ENCODE measurements at regions not wholly inside any gene's neighbourhood (a gene's known extent, or its start where the extent isn't known, plus 50 kb on each side); places are given as distances from the start of the nearest gene placed in this dataset.
A peak's percentile ranks its signal among the peaks of the same experiment; 100 is the strongest.

DNA sequence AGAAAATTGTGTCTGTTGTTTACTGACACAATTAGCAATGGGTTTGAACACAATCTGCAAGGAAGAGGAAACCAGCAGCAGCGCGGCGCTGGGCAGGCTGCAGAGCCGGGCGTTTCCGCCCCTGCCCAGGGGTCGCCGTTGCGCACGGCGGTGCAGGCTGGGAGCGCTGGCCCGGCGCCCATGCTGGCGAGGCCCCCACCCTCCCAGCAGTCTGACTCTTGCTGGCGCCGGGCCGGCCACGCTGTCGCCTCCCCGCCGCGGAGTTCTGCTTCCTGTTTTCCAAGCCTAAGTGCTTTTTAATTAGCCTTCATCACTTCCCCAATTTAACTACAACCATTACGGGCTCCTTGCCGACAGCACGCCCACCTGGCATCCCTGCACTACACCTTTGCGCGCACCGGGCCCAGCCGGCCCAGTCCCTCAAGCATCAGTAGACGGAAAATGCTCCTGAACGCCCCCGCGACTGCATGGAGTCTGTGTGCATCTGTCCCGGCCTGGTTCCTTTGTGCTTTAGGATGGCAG lies 212.1 kb downstream of the GXYLT1 start:
- DNase-seq (ENCODE audit: low spot score): peak; percentile 23

DNA sequence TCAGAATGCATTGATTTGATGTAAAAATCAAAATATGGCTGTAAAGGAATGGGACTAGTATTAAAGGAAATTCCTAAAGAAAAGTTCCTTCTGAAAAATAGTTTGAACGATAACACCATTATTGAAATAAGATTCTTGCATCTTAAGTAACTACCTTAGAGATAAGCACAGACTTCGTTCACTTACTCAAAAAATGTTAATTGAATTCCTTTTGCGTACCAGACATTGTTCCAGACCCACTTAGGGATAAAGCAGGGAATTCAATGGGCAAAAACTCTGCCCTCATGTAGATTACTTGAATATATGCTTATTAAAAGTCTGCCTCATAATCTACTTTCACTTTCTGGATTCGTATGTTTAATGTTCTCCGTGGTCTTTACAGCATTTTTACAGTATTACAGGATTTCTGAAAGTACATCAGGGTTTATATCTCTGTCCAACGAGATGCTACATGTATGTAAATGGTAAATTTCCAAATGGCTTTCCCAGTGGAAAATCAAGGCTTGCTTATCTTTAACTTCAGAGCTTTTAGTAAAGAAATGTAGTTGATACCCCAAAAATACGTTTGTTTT lies 213.7 kb downstream of the GXYLT1 start:
- peak; percentile 9 for DNase-seq (ENCODE audit: low spot score)

DNA sequence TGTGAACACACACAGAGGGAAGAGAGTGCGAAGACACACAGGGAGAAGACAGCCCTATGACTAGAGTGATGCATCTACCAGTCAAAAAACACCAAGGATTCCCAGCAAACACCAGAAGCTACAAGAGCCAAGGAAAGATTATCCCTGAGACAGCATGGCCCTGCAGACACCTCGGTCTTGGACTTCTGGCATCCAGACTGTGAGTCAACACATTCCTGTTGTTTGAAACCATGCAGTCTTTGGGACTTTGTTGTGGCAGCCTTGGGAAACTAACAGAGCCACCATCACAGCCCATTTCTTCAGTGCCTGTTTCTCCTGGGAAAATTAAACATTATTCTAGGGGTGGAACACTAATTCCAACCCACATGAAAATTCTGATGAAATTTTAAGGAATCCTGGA lies 220.6 kb downstream of the GXYLT1 start:
- DNase-seq (ENCODE audit: low spot score): no peak

DNA sequence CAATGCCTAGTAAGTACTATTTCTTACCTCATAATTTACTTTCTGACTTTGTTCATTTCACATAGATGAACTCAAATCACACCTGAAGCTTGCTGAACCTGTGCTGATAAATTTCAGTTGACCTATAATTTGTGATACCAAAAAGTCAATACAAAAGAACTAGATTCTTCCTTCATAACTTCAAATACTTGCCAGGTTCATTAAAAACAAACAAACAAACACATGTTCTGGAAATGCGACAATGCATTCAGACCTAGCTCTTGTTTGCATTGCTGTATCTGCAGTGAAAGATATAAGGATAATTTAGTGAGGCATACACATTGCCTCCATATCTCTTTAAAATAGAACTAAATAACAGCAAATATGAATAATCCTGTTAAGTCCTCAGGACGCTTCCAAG lies 221.3 kb downstream of the GXYLT1 start:
- no peak for DNase-seq (ENCODE audit: low spot score)

DNA sequence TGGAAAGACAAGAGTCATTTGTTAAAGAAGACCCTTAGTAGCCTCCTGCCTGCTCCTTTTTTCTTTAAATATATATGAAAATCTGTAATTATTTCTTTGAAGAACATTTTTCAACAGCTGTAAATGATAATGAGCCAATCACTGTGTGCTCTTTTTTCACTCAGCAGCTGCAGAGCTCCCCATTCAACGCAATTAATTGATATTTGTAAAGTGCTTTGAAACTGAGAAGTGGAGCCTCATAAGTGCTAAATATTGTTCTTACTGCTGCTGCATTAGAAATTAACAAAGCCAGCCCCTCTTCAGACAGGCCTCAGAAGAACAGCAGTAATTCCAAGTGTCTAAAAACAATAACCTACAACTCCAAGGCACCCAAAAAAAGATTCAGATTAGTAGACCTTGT lies 224.3 kb downstream of the GXYLT1 start:
- no peak for DNase-seq (ENCODE audit: low spot score)

DNA sequence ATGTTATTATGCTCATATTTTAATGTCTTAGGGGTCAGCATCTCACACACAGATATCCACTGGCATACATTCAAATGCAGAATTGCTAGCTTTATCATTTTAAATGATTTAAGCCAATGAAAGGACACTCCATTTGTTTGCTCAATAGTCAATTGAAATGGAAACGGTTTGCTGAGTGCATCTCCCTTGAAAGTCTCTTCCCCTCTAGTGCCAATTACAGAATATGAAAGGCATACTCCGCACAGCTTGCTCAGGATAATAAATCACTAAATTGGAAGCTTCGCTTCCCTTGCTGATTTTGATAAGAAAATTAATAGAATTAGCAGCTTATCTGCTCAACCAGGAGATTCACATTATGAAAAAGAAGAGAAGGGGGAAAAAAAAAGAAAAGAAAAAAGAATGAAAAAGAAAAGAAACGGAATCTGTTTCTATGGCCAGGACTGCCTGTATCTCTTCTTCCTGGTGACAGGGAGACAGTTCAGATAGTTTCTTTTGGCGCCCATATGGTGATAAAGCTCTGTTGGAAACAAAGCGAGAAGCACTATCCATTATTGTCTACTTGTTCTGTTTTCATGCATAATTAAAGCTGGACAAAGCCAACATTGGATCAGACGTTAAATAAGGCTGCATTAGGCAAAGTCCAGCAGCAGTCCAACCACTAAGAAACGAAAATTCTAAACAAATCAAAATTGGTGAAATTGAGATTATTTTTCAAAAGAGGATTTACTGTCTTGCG lies 225.0 kb downstream of the GXYLT1 start:
- DNase-seq (ENCODE audit: low spot score): no peak

DNA sequence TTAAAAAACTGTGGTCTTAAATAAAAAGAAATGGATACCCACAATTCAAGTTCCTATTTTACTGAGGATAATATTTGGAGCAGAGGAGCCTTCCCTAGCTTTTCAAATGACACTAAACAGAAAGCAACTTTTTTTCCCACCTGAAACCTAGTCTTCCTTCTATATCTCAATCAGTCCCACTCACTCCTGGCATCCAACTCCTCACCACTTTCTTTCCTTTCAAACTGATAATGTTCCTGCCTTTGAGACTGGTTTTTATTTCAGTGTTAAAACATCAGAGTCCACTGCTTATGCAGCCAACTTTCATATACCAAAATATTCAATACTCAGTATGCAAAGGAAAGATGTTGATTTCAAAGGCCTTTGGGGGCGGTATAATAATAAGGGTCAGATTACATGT lies 225.6 kb downstream of the GXYLT1 start:
- DNase-seq (ENCODE audit: low spot score): no peak

DNA sequence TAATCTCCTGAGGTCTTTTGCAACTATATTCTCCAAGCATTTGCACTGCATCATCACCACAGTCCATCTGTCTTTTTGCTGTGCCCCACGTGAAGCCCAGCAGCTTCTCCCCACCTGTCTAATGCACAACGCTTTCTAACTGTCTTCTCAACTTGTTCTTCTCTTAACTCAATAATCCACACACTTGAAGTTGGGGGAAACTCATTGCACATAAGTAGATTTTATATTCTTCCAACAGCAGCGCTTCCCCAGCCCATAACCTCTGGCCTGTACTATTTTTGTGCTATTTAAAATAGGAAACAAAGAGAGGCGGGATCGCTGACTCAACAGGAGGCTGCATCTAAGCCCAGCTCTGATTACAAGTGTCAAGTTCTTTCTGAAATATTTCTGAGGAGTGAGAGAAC lies 226.7 kb downstream of the GXYLT1 start:
- no peak for DNase-seq (ENCODE audit: low spot score)

DNA sequence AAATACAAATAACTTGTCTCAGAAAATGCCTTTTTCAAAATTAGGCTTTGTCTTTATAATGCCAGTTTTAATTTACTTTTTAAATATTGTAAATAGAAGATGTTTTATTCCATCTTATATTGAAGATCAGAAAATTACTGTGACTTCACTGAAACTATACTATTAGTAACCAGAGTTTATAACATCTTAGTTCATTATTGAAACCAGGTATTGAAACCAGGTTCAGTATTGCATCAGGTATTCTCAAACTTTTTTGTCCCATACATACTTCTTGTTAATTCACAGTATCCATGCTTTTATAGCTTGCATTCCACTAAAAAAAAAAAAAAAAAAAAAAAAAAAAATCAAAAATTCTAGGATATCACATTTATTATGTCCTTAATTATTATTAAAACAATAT lies 227.5 kb downstream of the GXYLT1 start:
- no peak for DNase-seq (ENCODE audit: low spot score)

DNA sequence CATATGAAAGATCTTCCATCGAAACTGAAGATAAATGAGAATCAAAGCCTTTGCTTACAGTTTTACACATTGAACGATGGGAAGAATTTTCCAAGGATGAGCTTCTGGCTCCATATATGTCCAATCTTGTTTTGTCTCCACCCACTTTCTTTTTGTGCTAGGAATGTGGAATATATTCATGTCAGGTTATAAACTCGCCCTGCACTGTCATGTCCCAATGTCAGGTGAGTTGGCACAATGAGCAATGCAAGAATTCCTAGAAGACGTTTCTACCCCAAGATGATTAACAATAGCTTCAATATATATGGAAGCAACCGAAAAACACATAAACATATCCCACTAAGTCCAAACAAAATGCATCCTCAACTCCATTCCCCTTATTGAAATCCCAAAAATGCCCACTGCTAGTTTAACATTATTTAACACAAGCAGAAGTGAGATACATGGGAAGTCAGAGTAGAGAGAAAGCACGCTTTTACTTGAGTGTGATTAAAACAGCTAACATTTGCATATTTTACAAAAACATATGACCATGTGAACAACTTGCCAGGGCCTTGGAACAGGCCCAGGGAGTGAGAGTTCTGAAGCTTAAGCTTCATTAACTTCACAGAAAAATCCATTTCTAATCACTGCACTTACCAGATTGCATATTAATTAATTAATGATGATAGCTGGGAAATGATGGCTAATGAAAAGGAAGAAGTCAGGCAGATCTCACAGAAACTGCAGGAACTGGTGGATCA lies 233.9 kb downstream of the GXYLT1 start:
- no peak for DNase-seq (ENCODE audit: low spot score)

DNA sequence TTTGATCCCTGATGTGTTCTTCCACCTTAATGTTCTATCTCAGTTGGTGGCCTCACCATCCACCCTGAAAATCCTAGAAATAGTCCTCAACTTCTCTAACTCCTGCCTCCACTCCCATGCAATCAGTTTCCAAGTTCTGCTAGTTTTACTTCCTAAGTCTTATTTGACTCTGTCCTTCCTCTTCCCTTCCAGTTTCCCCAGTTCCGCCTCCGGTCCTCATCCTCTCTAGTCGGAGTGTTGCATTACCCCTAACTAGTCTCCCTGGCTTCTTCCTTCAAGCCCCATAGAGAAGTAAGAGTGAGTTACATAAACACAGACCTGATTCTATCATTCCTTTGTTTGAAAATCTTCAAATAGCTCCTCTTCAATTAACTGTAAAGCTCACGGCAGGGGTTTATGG lies 236.5 kb downstream of the GXYLT1 start:
- no peak for DNase-seq (ENCODE audit: low spot score)

DNA sequence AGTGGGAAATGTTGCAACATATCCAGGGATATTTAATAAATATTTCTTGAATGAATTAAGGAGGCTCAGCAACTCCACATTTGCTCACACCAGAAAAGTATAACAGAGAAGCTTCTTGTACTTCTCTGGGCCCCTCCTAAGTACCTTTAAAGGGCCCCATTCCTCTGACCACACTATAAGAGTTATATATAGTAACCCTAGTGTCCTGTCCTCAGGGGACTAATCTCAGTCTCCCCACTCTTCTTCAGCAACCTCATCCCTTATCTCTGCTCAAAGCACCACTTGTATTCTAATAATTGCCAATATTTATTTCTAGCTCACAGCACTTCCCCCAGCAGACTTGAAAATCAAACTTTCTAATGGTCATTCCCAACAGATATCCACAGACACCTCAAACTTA lies 237.1 kb downstream of the GXYLT1 start:
- no peak for DNase-seq (ENCODE audit: low spot score)

DNA sequence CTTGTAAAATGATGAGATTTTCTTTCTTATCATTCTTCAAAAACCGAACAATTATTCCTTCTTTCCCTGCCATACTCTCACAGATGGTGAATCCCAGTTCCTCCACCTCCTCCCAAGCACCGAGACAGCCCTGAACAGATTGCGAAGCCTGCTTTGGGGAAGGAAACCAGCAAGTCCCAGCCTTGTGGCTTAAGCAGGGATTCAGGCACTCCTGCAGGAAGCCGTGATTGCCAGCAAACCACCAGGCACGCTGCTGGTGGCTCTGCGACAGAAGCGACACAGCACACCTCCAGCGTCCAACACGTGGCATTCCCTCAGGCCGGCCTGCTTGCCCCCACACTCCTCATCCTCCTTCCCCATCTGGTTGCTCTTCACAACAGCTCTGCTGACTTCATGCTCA lies 237.7 kb downstream of the GXYLT1 start:
- no peak for DNase-seq (ENCODE audit: low spot score)

DNA sequence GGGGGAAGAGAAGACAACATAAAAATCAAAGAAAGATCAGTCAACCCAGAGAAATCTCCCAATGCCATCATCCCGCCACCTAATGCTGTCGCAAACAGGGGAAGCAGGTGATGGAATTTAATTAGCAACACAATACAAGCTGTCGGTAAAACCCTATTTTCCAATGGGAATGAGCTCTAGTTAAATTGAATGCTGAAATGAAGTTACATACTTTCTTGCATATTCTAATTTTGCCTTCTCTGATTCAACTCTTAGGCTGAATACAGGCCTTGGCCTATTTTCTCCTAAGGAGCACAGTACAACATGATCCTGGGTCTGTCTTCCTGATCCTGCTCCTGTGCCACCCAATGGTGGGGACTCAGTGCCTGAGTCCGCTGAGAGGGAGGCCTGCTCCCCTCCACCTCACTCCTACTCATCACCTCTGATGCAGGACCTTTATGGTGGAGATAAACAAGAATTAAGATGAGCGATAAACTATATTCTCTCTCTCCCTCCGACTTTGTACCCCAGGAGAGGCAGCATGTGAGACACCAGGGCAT lies 238.8 kb downstream of the GXYLT1 start:
- DNase-seq (ENCODE audit: low spot score): no peak

DNA sequence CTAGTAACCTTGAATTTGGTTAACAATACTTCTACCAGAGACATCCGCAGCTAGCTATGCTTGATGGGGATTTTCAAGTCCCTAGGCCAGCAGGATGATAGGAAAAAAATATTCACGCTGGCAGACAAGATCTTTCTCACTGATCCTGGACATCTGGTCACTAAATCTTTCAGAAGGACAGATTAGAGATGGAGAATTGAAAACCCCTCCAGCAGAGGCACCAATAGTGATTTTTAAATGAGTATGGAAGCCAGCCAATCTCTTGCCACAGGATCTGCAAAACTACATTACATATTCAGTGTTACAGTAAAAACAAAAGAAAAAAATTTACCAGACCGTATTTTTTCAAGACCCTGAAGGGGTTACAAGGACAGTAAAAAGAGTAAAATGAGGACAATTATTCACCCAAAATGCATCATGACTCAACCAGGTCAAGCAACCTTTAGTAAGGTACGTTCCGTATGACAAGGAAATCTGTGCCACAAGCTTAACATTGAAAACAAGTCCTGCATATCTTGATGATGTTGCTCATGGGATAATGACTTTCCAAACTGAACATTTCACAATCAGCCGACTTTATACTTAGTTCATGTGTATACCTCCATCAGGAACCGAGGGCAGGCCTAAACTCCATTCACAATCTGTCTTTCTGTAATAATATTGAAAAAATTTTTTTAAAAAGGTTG lies 239.5 kb downstream of the GXYLT1 start:
- no peak for DNase-seq (ENCODE audit: low spot score)

DNA sequence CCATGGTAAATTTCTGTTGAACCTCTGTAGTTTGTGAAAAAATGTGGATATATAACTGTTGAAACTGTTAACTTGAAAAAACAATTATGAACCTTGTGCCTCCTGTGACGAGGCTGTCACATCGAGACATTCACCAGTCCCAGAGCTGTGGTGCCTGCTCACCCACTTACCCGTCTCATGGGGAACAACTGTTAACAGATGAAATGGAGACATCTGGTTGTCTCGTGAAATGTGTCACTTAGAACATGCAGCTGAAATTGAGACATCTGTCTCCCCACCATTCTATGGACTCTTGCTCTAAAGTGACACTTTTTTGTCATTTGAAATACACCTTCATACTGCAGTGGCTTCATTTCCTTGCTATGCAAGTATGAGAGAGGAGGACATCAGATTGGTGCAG lies 240.6 kb downstream of the GXYLT1 start:
- DNase-seq (ENCODE audit: low spot score): no peak

DNA sequence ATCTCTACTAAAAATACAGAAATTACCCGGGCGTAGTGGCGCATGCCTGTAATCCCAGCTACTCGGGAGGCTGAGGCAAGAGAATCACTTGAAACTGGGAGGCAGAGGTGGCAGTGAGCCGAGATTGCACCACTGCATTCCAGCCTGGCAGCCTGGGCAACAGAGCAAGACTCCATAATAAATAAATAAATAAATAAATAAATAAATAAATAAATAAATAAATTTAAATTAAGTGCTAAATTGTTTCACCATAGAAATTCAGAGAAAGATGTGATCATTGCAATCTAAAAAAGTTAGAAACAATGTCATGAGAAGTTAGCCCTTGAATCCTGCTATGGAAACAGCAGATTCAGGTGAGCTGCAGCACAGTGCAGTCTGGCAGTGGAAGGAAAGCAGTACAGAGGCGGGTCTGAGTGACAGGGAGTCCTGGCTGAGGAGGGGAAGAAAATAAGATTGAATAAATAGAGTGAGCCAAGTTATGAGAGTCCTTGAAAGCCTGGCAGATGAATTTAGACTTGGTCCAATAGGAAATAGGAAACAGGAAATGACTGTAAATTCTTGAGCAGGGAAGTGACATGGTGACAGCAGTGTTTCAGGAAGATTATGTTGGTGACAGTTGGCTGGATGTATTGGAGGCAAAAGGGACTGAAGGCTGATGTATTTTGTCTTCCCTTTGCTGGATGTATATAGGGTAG lies 241.5 kb downstream of the GXYLT1 start:
- DNase-seq (ENCODE audit: low spot score): no peak

DNA sequence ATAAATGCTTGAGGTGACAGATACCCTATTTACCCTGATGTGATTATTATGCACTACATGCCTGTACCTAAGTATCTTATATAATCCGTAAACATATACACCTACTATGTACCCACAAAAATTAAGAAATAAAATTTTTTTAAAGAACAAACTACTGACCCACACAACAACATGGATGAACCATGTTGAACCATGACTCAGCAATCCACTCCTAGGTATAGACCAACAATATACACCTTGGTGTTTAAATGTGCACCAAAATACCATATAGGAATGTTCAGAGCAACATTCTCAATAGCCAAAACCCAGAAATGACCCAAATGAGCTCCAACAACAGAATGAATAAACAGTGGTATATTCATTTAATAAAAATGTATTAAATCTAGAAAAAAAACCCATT lies 245.1 kb downstream of the GXYLT1 start:
- no peak for DNase-seq (ENCODE audit: low spot score)

DNA sequence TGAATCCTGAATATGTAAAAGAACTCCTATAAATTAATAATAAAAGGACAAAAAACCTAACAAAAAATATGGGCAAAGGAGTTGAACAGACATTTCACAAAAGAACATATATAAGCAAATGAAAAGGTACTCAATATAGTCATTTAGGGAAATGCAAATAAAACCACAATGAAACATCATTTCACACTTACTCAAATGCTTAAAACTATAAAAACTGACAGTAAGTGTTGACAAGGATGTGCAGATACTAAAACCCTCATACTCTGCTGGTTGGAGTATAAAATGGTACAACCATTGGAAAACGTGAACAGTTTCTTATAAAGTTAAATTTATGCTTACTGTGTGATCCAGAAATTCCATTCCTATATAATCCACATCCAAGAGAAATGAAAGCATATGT lies 247.1 kb downstream of the GXYLT1 start:
- no peak for DNase-seq (ENCODE audit: low spot score)

DNA sequence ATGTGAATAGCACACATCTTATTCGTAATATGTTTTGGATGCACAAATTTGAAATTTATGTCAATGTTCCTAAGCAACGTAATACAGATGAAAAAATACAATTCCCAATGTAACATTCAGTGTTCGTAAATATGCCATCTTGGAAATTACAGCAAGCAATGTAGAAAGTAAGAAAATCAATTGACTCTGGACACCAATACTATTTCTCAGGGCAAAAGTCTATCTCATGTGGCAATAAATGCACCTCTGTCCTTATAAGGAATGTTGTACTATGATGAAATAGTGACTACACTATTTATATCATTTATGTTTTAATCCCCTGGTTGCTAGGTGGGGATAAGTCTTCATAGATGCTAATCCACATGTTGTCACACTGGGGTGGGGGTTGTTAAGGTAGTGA lies 251.2 kb downstream of the GXYLT1 start:
- no peak for DNase-seq (ENCODE audit: low spot score)

DNA sequence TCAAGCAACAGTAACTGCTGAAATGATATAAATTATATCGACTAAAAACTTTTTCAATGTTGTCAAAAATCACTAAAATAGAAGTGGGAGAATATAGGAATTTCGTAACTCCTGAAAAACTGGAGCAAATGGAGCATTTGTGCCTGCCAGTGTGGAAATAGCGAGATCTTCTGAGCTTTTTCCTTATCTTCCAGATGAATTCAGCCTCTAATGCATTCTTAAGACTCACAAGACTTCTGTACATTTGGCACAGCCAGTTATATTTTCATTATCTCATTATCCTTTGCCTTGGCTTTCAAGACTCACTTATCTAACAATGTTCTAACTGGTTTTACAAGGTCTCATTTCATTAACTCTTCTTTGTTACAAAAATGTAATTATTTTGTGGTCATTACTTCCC lies 252.4 kb downstream of the GXYLT1 start:
- DNase-seq (ENCODE audit: low spot score): no peak

DNA sequence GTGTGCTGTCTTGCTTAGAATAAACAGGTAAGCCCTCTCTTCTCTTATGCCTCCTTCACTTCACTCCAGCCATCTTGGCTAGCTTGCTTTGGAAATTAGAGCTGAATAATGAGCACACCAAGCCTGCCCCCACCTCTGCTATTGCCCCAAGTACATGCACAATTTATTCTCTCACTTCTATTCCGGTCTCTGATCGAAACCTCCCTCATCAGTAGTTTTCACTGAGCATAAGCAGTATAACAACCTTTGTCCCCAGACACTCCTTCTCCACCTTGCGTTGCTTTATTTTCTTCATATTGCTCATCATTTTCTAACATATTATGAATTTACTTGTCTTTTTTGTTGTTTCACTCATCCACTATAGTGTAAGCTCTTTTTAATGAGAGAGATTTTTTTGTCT lies 253.4 kb downstream of the GXYLT1 start:
- DNase-seq (ENCODE audit: low spot score): no peak
